SU-DHL-6 (cell line): ENCODE measurements at regions not wholly inside any gene's neighbourhood (a gene's known extent, or its start where the extent isn't known, plus 50 kb on each side); places are given as distances from the start of the nearest gene placed in this dataset.

Source experiments
- H2AFZ ChIP-seq: fragments of 200-600 bp; sonication (generic); 2 replicates; pipeline ENCODE4 v1.6.1; 2014; ENCODE audit warnings: low read depth, mild to moderate bottlenecking, moderate library complexity, mixed read lengths, antibody characterized with exemption, low read length; ENCODE audit not compliant: severe bottlenecking
- H3F3A ChIP-seq: fragments of 200-600 bp; shearing (Covaris generic); 2 replicates; pipeline ENCODE4 v1.6.0; 2016; ENCODE audit warnings: antibody characterized with exemption, mild to moderate bottlenecking; ENCODE audit not compliant: insufficient read depth
- H3K27ac ChIP-seq: fragments of 200-600 bp; sonication (generic); 2 replicates; pipeline ENCODE4 v1.5.1; 2016; ENCODE audit warnings: low read depth, mild to moderate bottlenecking, low read length, moderate library complexity, mixed read lengths
- H3K27me3 ChIP-seq: fragments of 200-600 bp; sonication (generic), shearing (Covaris generic); 2 replicates; pipeline ENCODE4 v1.6.0; 2014; ENCODE audit warnings: mild to moderate bottlenecking, low read length
- H3K36me3 ChIP-seq: fragments of 200-600 bp; sonication (generic); 2 replicates; pipeline ENCODE4 v1.6.1; 2014; ENCODE audit warnings: mild to moderate bottlenecking, low read length, mixed read lengths
- H3K4me2 ChIP-seq: fragments of 300-600, 200-600 bp; shearing (Covaris generic), sonication (generic); 2 replicates; pipeline ENCODE4 v1.6.0; 2014; ENCODE audit warnings: low read length, low read depth, mild to moderate bottlenecking; ENCODE audit not compliant: poor library complexity, severe bottlenecking
- H3K4me3 ChIP-seq: fragments of 200-600 bp; sonication (generic); 2 replicates; pipeline ENCODE4 v1.5.1; 2014; ENCODE audit warnings: antibody characterized with exemption, low read length, mild to moderate bottlenecking, mixed read lengths; ENCODE audit not compliant: insufficient read depth, poor library complexity, severe bottlenecking
- H3K79me2 ChIP-seq: fragments of 200-600 bp; sonication (generic); 2 replicates; pipeline ENCODE4 v1.6.1; 2014; ENCODE audit warnings: mild to moderate bottlenecking, low read length, moderate library complexity; ENCODE audit not compliant: insufficient read depth
- H3K9ac ChIP-seq: fragments of 200-600 bp; sonication (generic); 2 replicates; pipeline ENCODE4 v1.7.0; 2014; ENCODE audit warnings: mild to moderate bottlenecking, low read length
- H3K9me2 ChIP-seq: fragments of 200-600 bp; sonication (generic); replicated peaks from 2 replicates; pipeline ENCODE4 v1.6.1; 2014; ENCODE audit warnings: low read length; ENCODE audit not compliant: insufficient read depth
- H3K9me3 ChIP-seq: fragments of 200-600 bp; sonication (generic); 2 replicates; pipeline ENCODE4 v1.6.1; 2014; ENCODE audit warnings: low read length, mixed read lengths; ENCODE audit not compliant: insufficient read depth
- H4K20me1 ChIP-seq: fragments of 200-600 bp; sonication (generic); 2 replicates; pipeline ENCODE4 v1.6.1; 2014; ENCODE audit warnings: low read depth, mild to moderate bottlenecking, antibody characterized with exemption, low read length, moderate library complexity, mixed read lengths
- EZH2phosphoT487 ChIP-seq: fragments of 200-600 bp; sonication (generic), shearing (Covaris generic); conservative IDR thresholded peaks from 2 replicates; pipeline ENCODE4 v1.6.1; 2018; ENCODE audit warnings: mild to moderate bottlenecking, antibody characterized with exemption, low read length, moderate library complexity, mixed read lengths
- TF ChIP-seq, protein P1 (sequence below): fragments of 200-600 bp; sonication (generic); IDR thresholded peaks from one replicate; pipeline ENCODE4 v1.5.1; 2017; ENCODE audit warnings: antibody characterized with exemption, mild to moderate bottlenecking, low read length, moderate library complexity; ENCODE audit not compliant: insufficient read depth, poor library complexity, severe bottlenecking

DNA sequence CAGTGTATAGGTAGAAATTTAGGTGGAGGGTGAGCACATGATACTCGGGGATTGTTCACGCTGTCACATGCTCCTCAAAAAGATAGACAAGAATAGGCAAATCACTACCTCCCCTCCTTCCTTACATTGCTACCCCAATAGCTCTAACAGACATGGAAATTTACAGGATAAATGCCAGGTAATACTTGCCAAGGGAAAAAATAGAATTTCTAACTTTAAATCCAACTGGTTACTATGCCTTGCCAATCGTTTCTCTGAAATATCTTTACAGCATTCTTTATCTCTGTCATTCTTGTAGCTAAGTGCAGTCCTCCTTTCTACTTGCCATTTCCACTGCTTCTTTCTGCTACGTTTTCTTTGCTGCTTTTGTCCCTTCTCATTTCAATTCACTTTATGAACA is 339.8 kb upstream of the ZEB2 start:
- no peaks in the 10 kb centered on the region for H3K9me2 ChIP-seq
- no peaks in the 10 kb centered on the region for H3K36me3 ChIP-seq

DNA sequence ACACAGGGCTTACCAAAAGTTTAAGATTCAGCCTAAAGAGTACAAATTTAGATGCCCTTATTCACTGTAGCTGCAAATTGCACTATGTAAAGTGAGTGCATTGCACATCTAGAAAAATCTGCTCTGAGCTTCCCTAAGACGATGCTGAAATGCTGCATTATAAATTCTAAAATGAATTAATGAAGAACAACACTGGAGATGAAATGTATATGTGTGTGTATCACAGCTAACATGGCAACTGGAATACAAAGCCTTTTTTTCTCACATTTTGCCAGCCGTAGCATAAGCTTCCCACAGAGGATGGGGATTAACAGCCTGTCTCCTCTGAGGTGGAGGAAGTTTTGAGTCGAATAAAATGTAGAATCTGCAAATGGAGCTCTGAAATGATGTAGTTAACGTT is 338.3 kb upstream of the ZEB2 start:
- no peak overlapping the region for H3K4me2 ChIP-seq
- no peak for TF ChIP-seq EZH2phosphoT487
- TF ChIP-seq, protein P1, sequence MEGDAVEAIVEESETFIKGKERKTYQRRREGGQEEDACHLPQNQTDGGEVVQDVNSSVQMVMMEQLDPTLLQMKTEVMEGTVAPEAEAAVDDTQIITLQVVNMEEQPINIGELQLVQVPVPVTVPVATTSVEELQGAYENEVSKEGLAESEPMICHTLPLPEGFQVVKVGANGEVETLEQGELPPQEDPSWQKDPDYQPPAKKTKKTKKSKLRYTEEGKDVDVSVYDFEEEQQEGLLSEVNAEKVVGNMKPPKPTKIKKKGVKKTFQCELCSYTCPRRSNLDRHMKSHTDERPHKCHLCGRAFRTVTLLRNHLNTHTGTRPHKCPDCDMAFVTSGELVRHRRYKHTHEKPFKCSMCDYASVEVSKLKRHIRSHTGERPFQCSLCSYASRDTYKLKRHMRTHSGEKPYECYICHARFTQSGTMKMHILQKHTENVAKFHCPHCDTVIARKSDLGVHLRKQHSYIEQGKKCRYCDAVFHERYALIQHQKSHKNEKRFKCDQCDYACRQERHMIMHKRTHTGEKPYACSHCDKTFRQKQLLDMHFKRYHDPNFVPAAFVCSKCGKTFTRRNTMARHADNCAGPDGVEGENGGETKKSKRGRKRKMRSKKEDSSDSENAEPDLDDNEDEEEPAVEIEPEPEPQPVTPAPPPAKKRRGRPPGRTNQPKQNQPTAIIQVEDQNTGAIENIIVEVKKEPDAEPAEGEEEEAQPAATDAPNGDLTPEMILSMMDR, result no peak
- H4K20me1 ChIP-seq, result no peaks in the 10 kb centered on the region
- no peak overlapping the region for H3K9ac ChIP-seq
- no peak overlapping the region for H3K27ac ChIP-seq
- no peaks in the 10 kb centered on the region for H3K36me3 ChIP-seq
- no peak overlapping the region for H3K4me3 ChIP-seq
- no peaks in the 10 kb centered on the region for H3K9me2 ChIP-seq
- H3K27me3 ChIP-seq, result no peaks in the 10 kb centered on the region
- H3K79me2 ChIP-seq, result no peaks in the 10 kb centered on the region
- no peak overlapping the region for H2AFZ ChIP-seq
- H3K9me3 ChIP-seq, result no peaks in the 10 kb centered on the region
- H3F3A ChIP-seq, result no peaks in the 10 kb centered on the region

More for the DNA sequence above, 339.8 kb upstream of the ZEB2 start:
- no peak overlapping the region for H3K4me3 ChIP-seq
- no peak overlapping the region for H3K4me2 ChIP-seq
- no peak overlapping the region for H3K27ac ChIP-seq
- no peaks in the 10 kb centered on the region for H3F3A ChIP-seq
- H2AFZ ChIP-seq, result no peak overlapping the region
- H3K27me3 ChIP-seq, result no peaks in the 10 kb centered on the region
- H3K9me3 ChIP-seq, result no peaks in the 10 kb centered on the region
- no peak for TF ChIP-seq EZH2phosphoT487
- TF ChIP-seq, protein P1, result no peak
- no peaks in the 10 kb centered on the region for H3K79me2 ChIP-seq
- no peak overlapping the region for H3K9ac ChIP-seq
- H4K20me1 ChIP-seq, result no peaks in the 10 kb centered on the region

DNA sequence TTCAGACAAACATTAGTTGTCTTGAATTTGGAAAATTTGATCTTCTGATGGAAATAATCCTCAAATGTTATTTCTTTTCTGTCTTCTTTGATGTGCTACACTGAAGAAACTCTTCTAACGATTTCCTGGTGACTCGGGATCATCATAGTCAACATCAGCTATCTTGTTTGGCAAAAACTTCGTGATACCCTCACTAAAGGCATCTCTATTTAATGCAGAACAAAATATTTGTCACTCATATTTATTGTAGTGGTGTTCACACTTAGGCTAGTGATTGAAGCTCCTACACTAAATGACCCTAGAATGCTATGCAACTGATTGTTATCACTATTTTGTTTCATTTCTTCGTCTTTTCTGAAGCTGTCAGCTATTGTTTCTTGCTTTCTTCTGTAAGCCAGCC is 334.7 kb upstream of the ZEB2 start:
- TF ChIP-seq, protein P1, result no peak
- TF ChIP-seq EZH2phosphoT487, result no peak
- no peaks in the 10 kb centered on the region for H3K36me3 ChIP-seq
- H3F3A ChIP-seq, result no peaks in the 10 kb centered on the region
- no peak overlapping the region for H2AFZ ChIP-seq
- H3K27me3 ChIP-seq, result no peaks in the 10 kb centered on the region
- no peak overlapping the region for H3K27ac ChIP-seq
- H4K20me1 ChIP-seq, result no peaks in the 10 kb centered on the region
- no peak overlapping the region for H3K4me3 ChIP-seq
- H3K9ac ChIP-seq, result no peak overlapping the region
- H3K9me3 ChIP-seq, result no peaks in the 10 kb centered on the region
- no peaks in the 10 kb centered on the region for H3K79me2 ChIP-seq
- no peak overlapping the region for H3K4me2 ChIP-seq
- no peaks in the 10 kb centered on the region for H3K9me2 ChIP-seq

DNA sequence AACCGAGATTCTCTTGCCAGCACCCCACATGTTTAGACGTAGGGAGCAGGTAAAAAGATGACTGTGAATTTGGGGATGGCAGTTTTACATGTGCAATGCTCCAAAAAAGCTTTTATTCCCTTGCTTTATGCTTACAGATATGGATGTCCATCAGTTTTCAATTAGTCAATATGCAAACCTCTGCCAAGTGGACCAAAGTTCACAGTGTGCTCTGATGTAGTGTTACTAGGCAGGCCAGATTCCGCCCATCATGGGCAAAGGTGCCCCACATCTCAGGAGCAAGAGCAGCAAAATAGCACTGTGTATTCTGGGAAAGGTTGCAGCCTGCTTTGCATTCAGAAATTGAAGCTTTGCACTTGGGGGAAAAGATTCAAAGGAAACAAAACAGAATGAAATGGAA is 329.7 kb upstream of the ZEB2 start:
- no peak for TF ChIP-seq EZH2phosphoT487
- TF ChIP-seq, protein P1, result no peak
- Histone ChIP-seq H3K36me3 (no peaks in the 10 kb centered on the region), H3K27me3 (no peaks in the 10 kb centered on the region), H2AFZ (no peak overlapping the region), H3K4me3 (no peak overlapping the region), H3F3A (no peaks in the 10 kb centered on the region), H3K27ac (no peak overlapping the region), H3K4me2 (no peak overlapping the region), H4K20me1 (no peaks in the 10 kb centered on the region), H3K79me2 (no peaks in the 10 kb centered on the region), H3K9me2 (no peaks in the 10 kb centered on the region), H3K9me3 (no peaks in the 10 kb centered on the region), H3K9ac (no peak overlapping the region)
